ENCODE measurements at regions not wholly inside any gene's neighbourhood (a gene's known extent, or its start where the extent isn't known, plus 50 kb on each side); places are given as distances from the start of the nearest gene placed in this dataset.

DNA sequence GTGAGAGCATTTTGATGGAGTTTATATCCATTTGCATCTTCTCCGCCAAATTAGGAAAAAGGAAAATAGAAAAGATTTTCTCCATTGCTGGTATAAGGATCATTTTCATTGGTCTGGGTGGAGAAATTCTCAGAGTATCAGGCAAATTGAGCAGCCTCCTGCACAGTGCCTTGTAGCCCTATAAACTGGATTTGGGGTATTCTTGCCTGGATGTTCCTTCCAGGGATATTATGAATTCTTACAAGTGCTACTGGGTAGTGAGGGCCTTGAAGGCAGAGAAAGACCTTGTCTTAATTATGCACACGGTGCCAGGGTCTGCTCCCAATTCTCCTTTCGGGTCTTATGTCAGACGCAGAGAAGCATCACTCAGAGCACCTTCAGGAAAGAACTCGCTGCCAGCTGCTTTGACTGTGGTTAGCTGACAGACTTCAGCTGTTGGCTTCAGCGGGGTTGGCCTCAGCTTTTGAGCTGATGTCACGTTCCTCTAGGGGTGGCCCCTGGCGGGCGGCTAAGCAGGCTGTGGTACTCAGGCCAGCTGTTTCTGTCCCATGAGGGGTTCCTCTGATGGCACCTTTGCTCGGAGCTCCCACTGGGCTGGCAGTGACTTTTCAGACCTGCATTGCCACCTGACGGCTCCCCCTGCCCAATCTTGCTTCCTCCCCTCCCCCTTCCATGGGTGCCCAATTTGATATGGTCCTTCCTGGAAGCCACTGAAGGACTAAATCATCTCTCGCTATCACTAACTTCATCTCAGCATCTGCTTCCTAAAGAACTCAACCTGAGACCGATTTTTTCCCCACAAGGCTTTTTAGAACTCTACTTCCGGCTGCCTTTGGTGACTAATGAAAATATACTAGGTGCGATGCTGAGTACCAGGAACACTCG is 519.5 kb downstream of the BCOR start:
- TF ChIP-seq CTCF (tag by site-specific recombination; IDR thresholded peaks at IDR 0.05) (no peak), ZNF747 (tag by site-specific recombination; IDR thresholded peaks at IDR 0.05) (no peak), ZNF777 (tag by site-specific recombination; IDR thresholded peaks at IDR 0.05; ENCODE audit: borderline replicate concordance) (no peak), TRIM28 (IDR thresholded peaks at IDR 0.05; ENCODE audit: borderline replicate concordance, low read length) (no peak), ZNF266 (tag by site-specific recombination; IDR thresholded peaks at IDR 0.05; ENCODE audit: low read depth) (no peak), ZFP37 (tag by site-specific recombination; IDR thresholded peaks at IDR 0.05) (no peak), PBX3 (CRISPR knock-in tag; IDR thresholded peaks at IDR 0.05) (no peak)
- TF ChIP-seq, protein P1, sequence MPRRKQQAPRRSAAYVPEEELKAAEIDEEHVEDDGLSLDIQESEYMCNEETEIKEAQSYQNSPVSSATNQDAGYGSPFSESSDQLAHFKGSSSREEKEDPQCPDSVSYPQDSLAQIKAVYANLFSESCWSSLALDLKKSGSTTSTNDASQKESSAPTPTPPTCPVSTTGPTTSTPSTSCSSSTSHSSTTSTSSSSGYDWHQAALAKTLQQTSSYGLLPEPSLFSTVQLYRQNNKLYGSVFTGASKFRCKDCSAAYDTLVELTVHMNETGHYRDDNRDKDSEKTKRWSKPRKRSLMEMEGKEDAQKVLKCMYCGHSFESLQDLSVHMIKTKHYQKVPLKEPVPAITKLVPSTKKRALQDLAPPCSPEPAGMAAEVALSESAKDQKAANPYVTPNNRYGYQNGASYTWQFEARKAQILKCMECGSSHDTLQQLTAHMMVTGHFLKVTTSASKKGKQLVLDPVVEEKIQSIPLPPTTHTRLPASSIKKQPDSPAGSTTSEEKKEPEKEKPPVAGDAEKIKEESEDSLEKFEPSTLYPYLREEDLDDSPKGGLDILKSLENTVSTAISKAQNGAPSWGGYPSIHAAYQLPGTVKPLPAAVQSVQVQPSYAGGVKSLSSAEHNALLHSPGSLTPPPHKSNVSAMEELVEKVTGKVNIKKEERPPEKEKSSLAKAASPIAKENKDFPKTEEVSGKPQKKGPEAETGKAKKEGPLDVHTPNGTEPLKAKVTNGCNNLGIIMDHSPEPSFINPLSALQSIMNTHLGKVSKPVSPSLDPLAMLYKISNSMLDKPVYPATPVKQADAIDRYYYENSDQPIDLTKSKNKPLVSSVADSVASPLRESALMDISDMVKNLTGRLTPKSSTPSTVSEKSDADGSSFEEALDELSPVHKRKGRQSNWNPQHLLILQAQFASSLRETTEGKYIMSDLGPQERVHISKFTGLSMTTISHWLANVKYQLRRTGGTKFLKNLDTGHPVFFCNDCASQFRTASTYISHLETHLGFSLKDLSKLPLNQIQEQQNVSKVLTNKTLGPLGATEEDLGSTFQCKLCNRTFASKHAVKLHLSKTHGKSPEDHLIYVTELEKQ (tag by site-specific recombination; IDR thresholded peaks at IDR 0.05; ENCODE audit: borderline replicate concordance): no peak

All from HEK293 (cell line).